OCI-LY3 (cell line): ENCODE measurements at regions not wholly inside any gene's neighbourhood (a gene's known extent, or its start where the extent isn't known, plus 50 kb on each side); places are given as distances from the start of the nearest gene placed in this dataset.

ENCODE experiments used
- H2AFZ ChIP-seq: fragments of 200-600, 300-600 bp; shearing (Covaris generic); 2 replicates; pipeline ENCODE4 v1.6.0; 2014; ENCODE audit warnings: antibody characterized with exemption, low read depth, low read length
- H3K27ac ChIP-seq: fragments of 200-600, 300-600 bp; sonication (generic); 2 replicates; pipeline ENCODE4 v1.5.1; 2014; ENCODE audit warnings: mild to moderate bottlenecking, low read length, moderate library complexity, mixed read lengths
- H3K27me3 ChIP-seq: fragments of 200-600, 300-600 bp; sonication (generic); 2 replicates; pipeline ENCODE4 v1.6.1; 2014; ENCODE audit warnings: low read depth, low read length, mixed read lengths
- H3K36me3 ChIP-seq: fragments of 200-600, 300-600 bp; sonication (generic); replicated peaks from 2 replicates; pipeline ENCODE3; 2014; ENCODE audit warnings: low read depth, low read length, mixed read lengths
- H3K4me1 ChIP-seq: fragments of 300-600, 200-600 bp; sonication (generic); 2 replicates; pipeline ENCODE4 v1.6.1; 2014; ENCODE audit warnings: low read length, mixed read lengths
- H3K4me2 ChIP-seq: fragments of 200-600, 300-600 bp; sonication (generic); 2 replicates; pipeline ENCODE4 v1.6.1; 2014; ENCODE audit warnings: low read length, mixed read lengths
- H3K4me3 ChIP-seq: fragments of 300-600, 200-600 bp; sonication (generic); 2 replicates; pipeline ENCODE4 v1.5.1; 2014; ENCODE audit warnings: antibody characterized with exemption, mild to moderate bottlenecking, low read length, moderate library complexity
- H3K79me2 ChIP-seq: fragments of 300-600, 200-600 bp; shearing (Covaris generic); 2 replicates; pipeline ENCODE4 v1.6.1; 2014; ENCODE audit warnings: mild to moderate bottlenecking, low read length, mixed read lengths
- H3K9ac ChIP-seq: fragments of 300-600, 200-600 bp; shearing (Covaris generic); 2 replicates; pipeline ENCODE4 v1.6.0; 2014; ENCODE audit warnings: mild to moderate bottlenecking, low read length, moderate library complexity
- H3K9me3 ChIP-seq: fragments of 200-600, 300-600 bp; shearing (Covaris generic); 2 replicates; pipeline ENCODE4 v1.6.1; 2014; ENCODE audit warnings: low read length, mixed read lengths; ENCODE audit not compliant: insufficient read depth
- H4K20me1 ChIP-seq: fragments of 200-600, 300-600 bp; sonication (generic); 2 replicates; pipeline ENCODE4 v1.6.1; 2016; ENCODE audit warnings: low read length, mixed read lengths; ENCODE audit not compliant: insufficient read depth
- EZH2phosphoT487 ChIP-seq: fragments of 200-600 bp; shearing (Covaris generic); IDR thresholded peaks from 2 replicates; pipeline ENCODE4 v1.6.1; 2018; ENCODE audit warnings: antibody characterized with exemption, mixed run types, low read depth
- TF ChIP-seq, protein P1 (sequence below): fragments of 200-600, 300-600 bp; sonication (generic); IDR thresholded peaks from 2 replicates; pipeline ENCODE4 v1.5.1; 2014; ENCODE audit warnings: antibody characterized with exemption, low read length, low read depth

DNA sequence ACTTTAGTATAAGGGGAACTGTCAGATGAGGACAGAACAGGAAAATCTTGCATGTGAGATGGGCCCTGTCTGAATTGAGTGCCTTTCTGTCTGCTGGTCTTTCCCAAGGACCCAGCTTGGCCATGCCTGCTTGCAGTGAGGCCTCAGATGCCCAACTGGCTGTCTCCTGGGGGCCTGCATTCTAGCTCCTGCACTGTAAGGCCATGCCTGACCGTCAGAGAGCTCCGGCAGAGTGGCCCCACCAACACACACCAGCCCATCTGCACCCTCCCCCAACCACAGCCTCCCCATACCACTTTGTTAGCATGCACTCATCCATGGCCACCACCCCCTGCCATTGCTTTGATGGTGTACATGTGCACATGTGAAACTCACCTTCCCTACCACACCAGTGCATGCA, 190.4 kb upstream of the RPRM start:
- H3K27ac ChIP-seq, result no peak overlapping the region

DNA sequence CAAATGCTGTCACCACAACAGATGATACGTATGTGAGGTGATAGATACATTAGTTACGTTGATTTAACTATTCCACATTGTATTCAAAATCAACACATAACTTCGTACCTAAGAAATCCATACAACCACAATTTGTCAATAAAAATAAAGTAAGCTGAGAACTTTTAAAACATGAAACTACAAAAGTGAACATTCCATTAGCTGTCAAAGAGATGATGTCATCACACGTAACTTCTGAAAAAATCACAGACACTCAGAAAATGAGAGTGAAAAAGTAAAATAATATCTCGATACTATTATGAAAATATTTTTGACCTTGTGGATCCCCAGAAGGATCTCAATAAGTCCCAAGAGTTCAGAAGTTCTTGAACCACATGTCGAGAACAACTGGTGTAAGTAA, 161.6 kb upstream of the GALNT13 start:
- H3K79me2 ChIP-seq, result no peaks in the 10 kb centered on the region

More for the DNA sequence above, 190.4 kb upstream of the RPRM start:
- H3K4me2 ChIP-seq, result no peak overlapping the region
- H3K9ac ChIP-seq, result no peak overlapping the region
- H3K4me1 ChIP-seq, result no peaks in the 10 kb centered on the region
- H2AFZ ChIP-seq, result no peak overlapping the region
- no peaks in the 10 kb centered on the region for H3K27me3 ChIP-seq
- no peaks in the 10 kb centered on the region for H4K20me1 ChIP-seq
- H3K36me3 ChIP-seq, result no peaks in the 10 kb centered on the region
- H3K9me3 ChIP-seq, result no peaks in the 10 kb centered on the region
- H3K4me3 ChIP-seq, result no peak overlapping the region
- TF ChIP-seq, protein P1, sequence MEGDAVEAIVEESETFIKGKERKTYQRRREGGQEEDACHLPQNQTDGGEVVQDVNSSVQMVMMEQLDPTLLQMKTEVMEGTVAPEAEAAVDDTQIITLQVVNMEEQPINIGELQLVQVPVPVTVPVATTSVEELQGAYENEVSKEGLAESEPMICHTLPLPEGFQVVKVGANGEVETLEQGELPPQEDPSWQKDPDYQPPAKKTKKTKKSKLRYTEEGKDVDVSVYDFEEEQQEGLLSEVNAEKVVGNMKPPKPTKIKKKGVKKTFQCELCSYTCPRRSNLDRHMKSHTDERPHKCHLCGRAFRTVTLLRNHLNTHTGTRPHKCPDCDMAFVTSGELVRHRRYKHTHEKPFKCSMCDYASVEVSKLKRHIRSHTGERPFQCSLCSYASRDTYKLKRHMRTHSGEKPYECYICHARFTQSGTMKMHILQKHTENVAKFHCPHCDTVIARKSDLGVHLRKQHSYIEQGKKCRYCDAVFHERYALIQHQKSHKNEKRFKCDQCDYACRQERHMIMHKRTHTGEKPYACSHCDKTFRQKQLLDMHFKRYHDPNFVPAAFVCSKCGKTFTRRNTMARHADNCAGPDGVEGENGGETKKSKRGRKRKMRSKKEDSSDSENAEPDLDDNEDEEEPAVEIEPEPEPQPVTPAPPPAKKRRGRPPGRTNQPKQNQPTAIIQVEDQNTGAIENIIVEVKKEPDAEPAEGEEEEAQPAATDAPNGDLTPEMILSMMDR, result no peak
- TF ChIP-seq EZH2phosphoT487, result no peak
- H3K79me2 ChIP-seq, result no peaks in the 10 kb centered on the region

DNA sequence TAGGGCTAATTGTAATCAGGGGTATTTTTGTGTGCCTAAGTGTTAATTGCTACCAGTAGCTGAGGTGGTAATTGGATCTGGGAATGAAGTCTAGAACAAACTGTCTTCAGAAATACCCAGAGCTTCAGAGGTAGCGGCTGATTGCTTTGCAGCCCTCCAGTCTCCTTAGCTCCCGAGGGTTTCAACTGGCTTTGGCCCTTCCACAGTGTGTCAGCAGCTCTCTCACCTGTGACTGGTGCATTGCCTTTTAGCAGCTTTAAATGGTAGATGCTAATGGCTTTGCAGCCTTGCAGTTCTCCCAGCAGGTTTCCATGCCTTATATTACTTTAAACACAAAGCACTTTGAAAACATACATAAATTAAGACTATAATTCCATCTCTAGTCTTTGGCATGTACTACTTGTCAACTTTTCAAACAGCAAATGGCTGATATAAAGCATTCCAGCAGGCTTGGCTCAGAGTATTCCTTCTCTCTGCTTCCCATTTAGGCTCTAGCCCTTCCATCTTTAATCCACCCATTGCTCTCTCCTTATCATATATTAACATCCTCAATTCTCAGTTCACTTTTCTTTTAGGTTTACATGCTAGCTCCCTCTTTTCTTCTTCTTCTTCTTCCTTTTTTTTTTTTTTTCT, 156.4 kb upstream of the GALNT13 start:
- H3K9ac ChIP-seq, result no peak overlapping the region
- H2AFZ ChIP-seq, result no peak overlapping the region
- no peaks in the 10 kb centered on the region for H3K36me3 ChIP-seq
- no peaks in the 10 kb centered on the region for H4K20me1 ChIP-seq
- H3K4me2 ChIP-seq, result no peak overlapping the region
- H3K27ac ChIP-seq, result no peak overlapping the region
- peaks cover 7% of the 10 kb centered on the region; the same call in 1 of the 2 replicates for H3K4me1 ChIP-seq
- H3K79me2 ChIP-seq, result no peaks in the 10 kb centered on the region
- TF ChIP-seq, protein P1, result no peak
- TF ChIP-seq EZH2phosphoT487, result no peak
- H3K27me3 ChIP-seq, result no peaks in the 10 kb centered on the region
- no peaks in the 10 kb centered on the region for H3K9me3 ChIP-seq
- H3K4me3 ChIP-seq, result no peak overlapping the region

More for the DNA sequence above, 161.6 kb upstream of the GALNT13 start:
- H3K9ac ChIP-seq, result no peak overlapping the region
- no peaks in the 10 kb centered on the region for H3K36me3 ChIP-seq
- no peaks in the 10 kb centered on the region for H3K27me3 ChIP-seq
- no peak overlapping the region for H2AFZ ChIP-seq
- H4K20me1 ChIP-seq, result no peaks in the 10 kb centered on the region
- no peak overlapping the region for H3K27ac ChIP-seq
- H3K4me3 ChIP-seq, result no peak overlapping the region
- H3K4me1 ChIP-seq, result peaks cover 7% of the 10 kb centered on the region; the same call in 1 of the 2 replicates
- H3K4me2 ChIP-seq, result no peak overlapping the region
- TF ChIP-seq EZH2phosphoT487, result no peak
- TF ChIP-seq, protein P1, result no peak
- no peaks in the 10 kb centered on the region for H3K9me3 ChIP-seq

DNA sequence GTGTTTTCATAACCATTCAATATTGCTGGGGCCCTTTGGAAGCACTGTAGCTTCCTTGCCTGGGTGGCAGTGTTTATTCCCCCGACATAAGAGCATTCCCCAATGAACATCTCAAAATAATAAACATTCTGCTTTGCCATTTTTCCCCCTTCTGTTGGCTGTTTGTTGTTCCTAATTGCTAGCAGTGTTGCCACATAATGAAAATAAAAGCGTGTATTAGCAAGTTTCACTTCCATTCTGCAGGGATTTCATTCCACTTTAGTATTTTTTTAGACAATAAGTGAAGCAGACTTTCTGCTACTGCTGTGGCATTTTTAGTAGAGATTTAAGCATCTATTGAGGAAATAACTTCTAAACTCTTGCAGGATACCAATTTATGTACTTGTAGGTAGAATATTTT, 154.7 kb upstream of the GALNT13 start:
- H3K4me1 ChIP-seq, result peaks cover 7% of the 10 kb centered on the region; the same call in 1 of the 2 replicates
- H3K4me3 ChIP-seq, result no peak overlapping the region
- H3K36me3 ChIP-seq, result no peaks in the 10 kb centered on the region
- no peak overlapping the region for H2AFZ ChIP-seq
- H4K20me1 ChIP-seq, result no peaks in the 10 kb centered on the region
- TF ChIP-seq, protein P1, result no peak
- no peak for TF ChIP-seq EZH2phosphoT487
- no peaks in the 10 kb centered on the region for H3K9me3 ChIP-seq
- no peaks in the 10 kb centered on the region for H3K27me3 ChIP-seq
- peak overlapping the region; percentile 19 for H3K4me2 ChIP-seq
- H3K27ac ChIP-seq, result no peak overlapping the region
- H3K79me2 ChIP-seq, result no peaks in the 10 kb centered on the region
- no peak overlapping the region for H3K9ac ChIP-seq
